H9 (cell line): ENCODE measurements at regions not wholly inside any gene's neighbourhood (a gene's known extent, or its start where the extent isn't known, plus 50 kb on each side); places are given as distances from the start of the nearest gene placed in this dataset.

ENCODE experiments used
- DNase-seq: peaks from one replicate; pipeline ENCODE4 v3.0.0-alpha.2; 2017
- H2AFZ ChIP-seq: one replicate; pipeline ENCODE4 v1.6.1; 2013; ENCODE audit warnings: mild to moderate bottlenecking, low read length, control low read depth, moderate library complexity
- H2AK5ac ChIP-seq: 2 replicates; pipeline ENCODE4 v1.6.1; 2013; ENCODE audit warnings: low read length, control low read depth, mixed read lengths; ENCODE audit not compliant: insufficient read length
- H2BK120ac ChIP-seq: one replicate; pipeline ENCODE4 v1.6.1; 2013; ENCODE audit warnings: low read depth, mild to moderate bottlenecking, low read length, control low read depth, inconsistent platforms; ENCODE audit not compliant: poor library complexity, severe bottlenecking
- H2BK12ac ChIP-seq: 2 replicates; pipeline ENCODE4 v1.6.1; 2013; ENCODE audit warnings: low read length, control low read depth, mixed read lengths, low read depth; ENCODE audit not compliant: insufficient read length
- H2BK15ac ChIP-seq: 2 replicates; pipeline ENCODE4 v1.6.1; 2013; ENCODE audit warnings: low read depth, low read length, control low read depth
- H2BK20ac ChIP-seq: one replicate; pipeline ENCODE4 v1.6.1; 2013; ENCODE audit warnings: low read depth, mild to moderate bottlenecking, low read length, control low read depth, inconsistent platforms; ENCODE audit not compliant: poor library complexity, severe bottlenecking
- H2BK5ac ChIP-seq: 2 replicates; pipeline ENCODE4 v1.6.1; 2013; ENCODE audit warnings: low read length, control low read depth, mixed read lengths; ENCODE audit not compliant: insufficient read length
- H3K14ac ChIP-seq: 2 replicates; pipeline ENCODE4 v1.6.1; 2013; ENCODE audit warnings: low read length, control low read depth; ENCODE audit not compliant: insufficient read depth
- H3K18ac ChIP-seq: 2 replicates; pipeline ENCODE4 v1.6.1; 2013; ENCODE audit warnings: low read depth, mild to moderate bottlenecking, mixed read lengths, low read length, control low read depth; ENCODE audit not compliant: insufficient read length
- H3K23ac ChIP-seq: 2 replicates; pipeline ENCODE4 v1.6.1; 2013; ENCODE audit warnings: low read length, control low read depth, mixed read lengths, low read depth; ENCODE audit not compliant: insufficient read length
- H3K23me2 ChIP-seq: 2 replicates; pipeline ENCODE4 v1.6.1; 2013; ENCODE audit warnings: low read depth, mild to moderate bottlenecking, mixed read lengths, low read length, control low read depth; ENCODE audit not compliant: insufficient read length, poor library complexity, severe bottlenecking
- H3K27ac ChIP-seq: 2 replicates; pipeline ENCODE4 v1.5.1; 2013; ENCODE audit warnings: low read length, control low read depth, mixed read lengths, low read depth; ENCODE audit not compliant: insufficient read length
- H3K27me3 ChIP-seq: 2 replicates; pipeline ENCODE4 v1.6.1; 2013; ENCODE audit warnings: low read length, control low read depth, inconsistent platforms; ENCODE audit not compliant: insufficient read depth
- H3K4ac ChIP-seq: 2 replicates; pipeline ENCODE4 v1.6.1; 2013; ENCODE audit warnings: low read depth, mild to moderate bottlenecking, control low read depth, inconsistent platforms, low read length, moderate library complexity
- H3K4me1 ChIP-seq: 2 replicates; pipeline ENCODE4 v1.6.1; 2013; ENCODE audit warnings: low read length, control low read depth, inconsistent platforms; ENCODE audit not compliant: insufficient read depth
- H3K4me2 ChIP-seq: 2 replicates; pipeline ENCODE4 v1.6.1; 2013; ENCODE audit warnings: low read length, control low read depth, mixed read lengths; ENCODE audit not compliant: insufficient read length, insufficient read depth
- H3K56ac ChIP-seq: 2 replicates; pipeline ENCODE4 v1.6.1; 2013; ENCODE audit warnings: low read depth, mild to moderate bottlenecking, mixed read lengths, low read length, control low read depth; ENCODE audit not compliant: insufficient read length
- H3K79me1 ChIP-seq: 2 replicates; pipeline ENCODE4 v1.6.1; 2013; ENCODE audit warnings: low read depth, mild to moderate bottlenecking, moderate library complexity, low read length, control low read depth, inconsistent platforms; ENCODE audit not compliant: insufficient read depth, poor library complexity, severe bottlenecking
- H3K79me2 ChIP-seq: 2 replicates; pipeline ENCODE4 v1.6.1; 2013; ENCODE audit warnings: low read length, control low read depth, inconsistent platforms; ENCODE audit not compliant: insufficient read depth
- H3K9ac ChIP-seq: 2 replicates; pipeline ENCODE4 v1.6.1; 2013; ENCODE audit warnings: low read length, control low read depth, mixed read lengths; ENCODE audit not compliant: insufficient read length; ENCODE audit errors: extremely low read depth
- H3K9me3 ChIP-seq: one replicate; pipeline ENCODE4 v1.6.1; 2013; ENCODE audit warnings: low read depth, low read length, inconsistent platforms; ENCODE audit not compliant: control insufficient read depth
- H3T11ph ChIP-seq: one replicate; pipeline ENCODE4 v1.6.1; 2013; ENCODE audit warnings: mild to moderate bottlenecking, low read length, control low read depth, inconsistent platforms
- H4K20me1 ChIP-seq: one replicate; pipeline ENCODE4 v1.6.1; 2013; ENCODE audit not compliant: control insufficient read depth, insufficient read length, insufficient read depth
- H4K5ac ChIP-seq: 2 replicates; pipeline ENCODE4 v1.6.1; 2013; ENCODE audit warnings: low read depth, mild to moderate bottlenecking, mixed read lengths, low read length, control low read depth; ENCODE audit not compliant: insufficient read length
- H4K8ac ChIP-seq: replicated peaks from 2 replicates; pipeline ENCODE4 v1.6.1; 2013; ENCODE audit warnings: low read length, control low read depth, mixed read lengths, low read depth; ENCODE audit not compliant: insufficient read length
- H4K91ac ChIP-seq: 2 replicates; pipeline ENCODE4 v1.6.1; 2013; ENCODE audit warnings: low read depth, mild to moderate bottlenecking, moderate library complexity, mixed read lengths, low read length, control low read depth; ENCODE audit not compliant: insufficient read length
- H3K27ac Mint-ChIP-seq, 3 experiments: 2 replicates in 2 of 3; 3 replicates in 1 of 3; pipeline ENCODE4 v1.8.0; 2020 to 2021; ENCODE audit warnings: mixed read lengths in 3 of 3, mild to moderate bottlenecking in 1 of 3, moderate library complexity in 1 of 3
- H3K27me3 Mint-ChIP-seq: 2 replicates; pipeline ENCODE4 v1.8.0; 2021; ENCODE audit warnings: low read depth, mild to moderate bottlenecking, moderate library complexity, mixed read lengths
- H3K36me3 Mint-ChIP-seq, 3 experiments: 2 replicates in 2 of 3; 3 replicates in 1 of 3; pipeline ENCODE4 v1.8.0; 2020 to 2021; ENCODE audit warnings: low read depth in 3 of 3, mixed read lengths in 3 of 3; ENCODE audit not compliant: insufficient read depth in 1 of 3
- H3K4me1 Mint-ChIP-seq, 2 experiments: 2 replicates each; pipeline ENCODE4 v1.8.0; 2020; ENCODE audit warnings: mixed read lengths in 2 of 2
- H3K4me3 Mint-ChIP-seq, 2 experiments: 2 replicates in 1 of 2; 3 replicates in 1 of 2; pipeline ENCODE4 v1.8.0; 2020 to 2021; ENCODE audit warnings: mild to moderate bottlenecking in 2 of 2, mixed read lengths in 2 of 2, moderate library complexity in 1 of 2
- H3K9me3 Mint-ChIP-seq, 2 experiments: 2 replicates in 1 of 2; 3 replicates in 1 of 2; pipeline ENCODE4 v1.8.0; 2020; ENCODE audit warnings: mild to moderate bottlenecking in 2 of 2, mixed read lengths in 2 of 2, moderate library complexity in 1 of 2
- WGBS: extraction: QIAGEN DNeasy Blood & Tissue Kit; methylation state at CpG from one replicate; pipeline ENCODE4 v1.1.7; 2013; ENCODE audit warnings: missing lambda C conversion rate, low lambda C conversion rate, mixed read lengths; ENCODE audit not compliant: insufficient read length; ENCODE audit errors: extremely low coverage; 5-methylcytosine and 5-hydroxymethylcytosine counted together
- TF ChIP-seq, protein P1 (sequence below): fragments of 200-600 bp; sonication (generic); conservative IDR thresholded peaks from 3 replicates; pipeline ENCODE4 v1.8.0; 2021; ENCODE audit warnings: antibody characterized with exemption, mild to moderate bottlenecking

DNA sequence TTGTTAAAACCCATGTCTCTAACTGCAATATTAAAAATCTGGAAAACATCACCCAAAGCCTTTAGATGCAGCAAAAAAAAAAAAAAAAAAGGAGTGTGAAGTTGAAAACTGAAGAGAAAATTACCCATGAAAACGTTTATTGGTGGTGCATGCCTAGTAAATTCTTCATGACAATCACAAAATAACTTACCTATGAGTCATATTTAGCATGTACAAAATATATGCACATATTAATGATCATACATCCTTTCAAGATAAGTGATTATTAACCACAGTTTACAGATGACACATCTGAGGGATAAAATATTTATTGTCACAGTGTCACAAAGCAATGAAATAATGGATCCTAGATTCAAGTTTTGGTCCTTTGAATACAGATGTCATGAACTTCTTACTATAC lies 505.2 kb upstream of the NR5A2 start:
- H3K4me2 ChIP-seq, result no peak overlapping the region
- H2BK12ac ChIP-seq, result no peak overlapping the region
- H3K4ac ChIP-seq, result no peak overlapping the region
- H3K56ac ChIP-seq, result no peak overlapping the region
- no peak overlapping the region for H2BK15ac ChIP-seq
- no peak overlapping the region for H2BK120ac ChIP-seq
- no peak overlapping the region for H4K8ac ChIP-seq
- H3K23ac ChIP-seq, result no peak overlapping the region
- no peak overlapping the region for H2AK5ac ChIP-seq
- no peaks in the 10 kb centered on the region for H4K20me1 ChIP-seq
- H2BK20ac ChIP-seq, result no peak overlapping the region
- H3K79me1 ChIP-seq, result no peaks in the 10 kb centered on the region
- H3K4me3 Mint-ChIP-seq, result no peak overlapping the region
- H4K5ac ChIP-seq, result no peak overlapping the region
- H2BK5ac ChIP-seq, result no peak overlapping the region
- WGBS, result no CpG with 5 or more reads among the region's 1 CpG
- no peaks in the 10 kb centered on the region for H3K4me1 ChIP-seq
- H3K27ac ChIP-seq, result no peak overlapping the region
- H3K27ac Mint-ChIP-seq, result no peak overlapping the region
- no peak overlapping the region for H3T11ph ChIP-seq
- H3K9me3 Mint-ChIP-seq, result no peaks in the 10 kb centered on the region
- H3K14ac ChIP-seq, result no peak overlapping the region
- no peaks in the 10 kb centered on the region for H3K4me1 Mint-ChIP-seq
- no peaks in the 10 kb centered on the region for H3K79me2 ChIP-seq
- no peak overlapping the region for H3K18ac ChIP-seq
- no peaks in the 10 kb centered on the region for H3K23me2 ChIP-seq
- TF ChIP-seq, protein P1, sequence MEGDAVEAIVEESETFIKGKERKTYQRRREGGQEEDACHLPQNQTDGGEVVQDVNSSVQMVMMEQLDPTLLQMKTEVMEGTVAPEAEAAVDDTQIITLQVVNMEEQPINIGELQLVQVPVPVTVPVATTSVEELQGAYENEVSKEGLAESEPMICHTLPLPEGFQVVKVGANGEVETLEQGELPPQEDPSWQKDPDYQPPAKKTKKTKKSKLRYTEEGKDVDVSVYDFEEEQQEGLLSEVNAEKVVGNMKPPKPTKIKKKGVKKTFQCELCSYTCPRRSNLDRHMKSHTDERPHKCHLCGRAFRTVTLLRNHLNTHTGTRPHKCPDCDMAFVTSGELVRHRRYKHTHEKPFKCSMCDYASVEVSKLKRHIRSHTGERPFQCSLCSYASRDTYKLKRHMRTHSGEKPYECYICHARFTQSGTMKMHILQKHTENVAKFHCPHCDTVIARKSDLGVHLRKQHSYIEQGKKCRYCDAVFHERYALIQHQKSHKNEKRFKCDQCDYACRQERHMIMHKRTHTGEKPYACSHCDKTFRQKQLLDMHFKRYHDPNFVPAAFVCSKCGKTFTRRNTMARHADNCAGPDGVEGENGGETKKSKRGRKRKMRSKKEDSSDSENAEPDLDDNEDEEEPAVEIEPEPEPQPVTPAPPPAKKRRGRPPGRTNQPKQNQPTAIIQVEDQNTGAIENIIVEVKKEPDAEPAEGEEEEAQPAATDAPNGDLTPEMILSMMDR, result no peak
- no peak for DNase-seq
- no peak overlapping the region for H3K9ac ChIP-seq
- H3K27me3 Mint-ChIP-seq, result no peaks in the 10 kb centered on the region
- no peak overlapping the region for H4K91ac ChIP-seq
- no peaks in the 10 kb centered on the region for H3K9me3 ChIP-seq
- no peaks in the 10 kb centered on the region for H3K36me3 Mint-ChIP-seq
- no peak overlapping the region for H2AFZ ChIP-seq
- H3K27me3 ChIP-seq, result no peaks in the 10 kb centered on the region
